Esophagus squamous epithelium (tissue), 4 donors: ENCODE measurements at regions not wholly inside any gene's neighbourhood (a gene's known extent, or its start where the extent isn't known, plus 50 kb on each side); places are given as distances from the start of the nearest gene placed in this dataset.

ENCODE experiments used
- POLR2A ChIP-seq, 4 donors: fragments of 450-650 bp; IDR thresholded peaks; one replicate each; pipeline ENCODE4 v1.6.1; 2017; ENCODE audit warnings: antibody characterized with exemption in 4 of 4, mild to moderate bottlenecking in 4 of 4, moderate library complexity in 3 of 4
- TF ChIP-seq, protein P1 (sequence below), 6 experiments: fragments of 450-650 bp in 4 of 6; fragments of 200-600 bp in 2 of 6; sonication (generic) in 2 of 6; IDR thresholded peaks; one replicate each; pipeline ENCODE4 v1.5.1; 2016 to 2019; ENCODE audit warnings: antibody characterized with exemption in 6 of 6, mild to moderate bottlenecking in 4 of 6, moderate library complexity in 4 of 6

DNA sequence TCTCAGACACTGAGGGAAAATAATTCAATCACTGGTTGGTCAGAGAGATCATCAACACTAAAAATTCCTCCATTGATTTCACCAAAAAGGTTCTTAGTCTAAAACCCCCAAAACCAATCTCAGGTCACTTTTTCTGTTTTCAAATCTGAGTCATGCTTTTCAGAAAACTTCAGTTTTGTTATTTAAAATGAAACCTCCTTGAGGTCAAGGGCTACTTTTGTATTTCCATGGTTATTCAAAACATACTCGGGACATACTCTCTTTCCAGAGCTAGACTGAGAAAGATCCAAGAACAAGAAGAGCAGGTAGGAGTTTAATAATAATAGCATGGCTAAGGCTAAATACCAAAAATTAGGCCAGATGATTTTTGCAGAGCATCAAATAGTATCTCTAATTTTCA, 152.8 kb downstream of the SDHAF3 start:
- TF ChIP-seq, protein P1, sequence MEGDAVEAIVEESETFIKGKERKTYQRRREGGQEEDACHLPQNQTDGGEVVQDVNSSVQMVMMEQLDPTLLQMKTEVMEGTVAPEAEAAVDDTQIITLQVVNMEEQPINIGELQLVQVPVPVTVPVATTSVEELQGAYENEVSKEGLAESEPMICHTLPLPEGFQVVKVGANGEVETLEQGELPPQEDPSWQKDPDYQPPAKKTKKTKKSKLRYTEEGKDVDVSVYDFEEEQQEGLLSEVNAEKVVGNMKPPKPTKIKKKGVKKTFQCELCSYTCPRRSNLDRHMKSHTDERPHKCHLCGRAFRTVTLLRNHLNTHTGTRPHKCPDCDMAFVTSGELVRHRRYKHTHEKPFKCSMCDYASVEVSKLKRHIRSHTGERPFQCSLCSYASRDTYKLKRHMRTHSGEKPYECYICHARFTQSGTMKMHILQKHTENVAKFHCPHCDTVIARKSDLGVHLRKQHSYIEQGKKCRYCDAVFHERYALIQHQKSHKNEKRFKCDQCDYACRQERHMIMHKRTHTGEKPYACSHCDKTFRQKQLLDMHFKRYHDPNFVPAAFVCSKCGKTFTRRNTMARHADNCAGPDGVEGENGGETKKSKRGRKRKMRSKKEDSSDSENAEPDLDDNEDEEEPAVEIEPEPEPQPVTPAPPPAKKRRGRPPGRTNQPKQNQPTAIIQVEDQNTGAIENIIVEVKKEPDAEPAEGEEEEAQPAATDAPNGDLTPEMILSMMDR (IDR thresholded peaks at IDR 0.05), result no peak
- no peak for TF ChIP-seq POLR2A (IDR thresholded peaks at IDR 0.05)
